GM12864 (cell line): ENCODE measurements at regions not wholly inside any gene's neighbourhood (a gene's known extent, or its start where the extent isn't known, plus 50 kb on each side); places are given as distances from the start of the nearest gene placed in this dataset.

Experiments used
- DNase-seq: peaks from one replicate; pipeline ENCODE4 v3.0.0-alpha.2; 2011; ENCODE audit warnings: low read depth
- H3K4me3 ChIP-seq: 2 replicates; pipeline ENCODE4 v1.5.1; 2011; ENCODE audit warnings: mild to moderate bottlenecking, low read depth, low read length, control low read depth
- CTCF ChIP-seq: IDR thresholded peaks from 2 replicates; pipeline ENCODE4 v1.5.1; 2011; ENCODE audit warnings: low read depth, mild to moderate bottlenecking, moderate library complexity, low read length, control low read depth, inconsistent platforms; ENCODE audit errors: missing control alignments

GRCh38 chr10:123564631-123565030 lies 101.5 kb upstream of the GPR26 start:
- no peak for TF ChIP-seq CTCF
- no peak overlapping the region for H3K4me3 ChIP-seq
- no peak for DNase-seq

GRCh38 chr10:123565691-123566660 lies 100.2 kb upstream of the GPR26 start:
- H3K4me3 ChIP-seq = no peak overlapping the region
- no peak for DNase-seq
- TF ChIP-seq CTCF = no peak

GRCh38 chr10:123567984-123568739 lies 98.0 kb upstream of the GPR26 start:
- no peak for DNase-seq
- TF ChIP-seq CTCF = no peak
- H3K4me3 ChIP-seq = no peak overlapping the region

GRCh38 chr10:123568751-123569150 lies 97.4 kb upstream of the GPR26 start:
- no peak overlapping the region for H3K4me3 ChIP-seq
- DNase-seq = no peak
- TF ChIP-seq CTCF = no peak

- DNase-seq = no peak
- no peak overlapping the region for H3K4me3 ChIP-seq
- no peak for TF ChIP-seq CTCF
Measured at GRCh38 chr10:123569436-123570035, 96.6 kb upstream of the GPR26 start.

- H3K4me3 ChIP-seq = no peak overlapping the region
- TF ChIP-seq CTCF = no peak
- DNase-seq = no peak
Measured at GRCh38 chr10:123570051-123570897, 95.9 kb upstream of the GPR26 start.
